ENCODE measurements at regions not wholly inside any gene's neighbourhood (a gene's known extent, or its start where the extent isn't known, plus 50 kb on each side); places are given as distances from the start of the nearest gene placed in this dataset.
A peak's percentile ranks its signal among the peaks of the same experiment; 100 is the strongest.

GRCh38 chr1:94617957-94618739, 76.6 kb upstream of the F3 start:
- DNase-seq (ENCODE audit: low read depth) = no peak

GRCh38 chr1:94617134-94617805, 75.7 kb upstream of the F3 start:
- DNase-seq (ENCODE audit: low read depth) = peak; percentile 95

GRCh38 chr1:94616506-94616905, 74.9 kb upstream of the F3 start:
- no peak for DNase-seq (ENCODE audit: low read depth)

GRCh38 chr1:94614996-94615395, 73.4 kb upstream of the F3 start:
- DNase-seq (ENCODE audit: low read depth) = peak; percentile 32

- DNase-seq (ENCODE audit: low read depth) = no peak
Measured at GRCh38 chr1:94614168-94614815, 72.7 kb upstream of the F3 start.

- DNase-seq (ENCODE audit: low read depth) = no peak
Measured at GRCh38 chr1:94612525-94613204, 71.1 kb upstream of the F3 start.

GRCh38 chr1:94611681-94612475, 70.3 kb upstream of the F3 start:
- no peak for DNase-seq (ENCODE audit: low read depth)

GRCh38 chr1:94609619-94610018, 68.1 kb upstream of the F3 start:
- DNase-seq (ENCODE audit: low read depth) = no peak

- DNase-seq (ENCODE audit: low read depth) = no peak
Measured at GRCh38 chr1:94608852-94609530, 67.4 kb upstream of the F3 start.

- DNase-seq (ENCODE audit: low read depth) = no peak
Measured at GRCh38 chr1:94608142-94608851, 66.7 kb upstream of the F3 start.

- no peak for DNase-seq (ENCODE audit: low read depth)
Measured at GRCh38 chr1:94607398-94607797, 65.8 kb upstream of the F3 start.

- DNase-seq (ENCODE audit: low read depth) = peak; percentile 25
Measured at GRCh38 chr1:94606471-94606870, 64.9 kb upstream of the F3 start.

- DNase-seq (ENCODE audit: low read depth) = no peak
Measured at GRCh38 chr1:94603663-94604062, 62.1 kb upstream of the F3 start.

GRCh38 chr1:94602802-94603625, 61.5 kb upstream of the F3 start:
- DNase-seq (ENCODE audit: low read depth) = no peak

GRCh38 chr1:94602316-94602715, 60.8 kb upstream of the F3 start:
- DNase-seq (ENCODE audit: low read depth) = peak; percentile 34

- no peak for DNase-seq (ENCODE audit: low read depth)
Measured at GRCh38 chr1:94600556-94600955, 59.0 kb upstream of the F3 start.

GRCh38 chr1:94599095-94599813, 57.7 kb upstream of the F3 start:
- DNase-seq (ENCODE audit: low read depth) = no peak

- peak; percentile 80 for DNase-seq (ENCODE audit: low read depth)
Measured at GRCh38 chr1:94597701-94598100, 56.1 kb upstream of the F3 start.
